AG08395 (cell line): ENCODE measurements at regions not wholly inside any gene's neighbourhood (a gene's known extent, or its start where the extent isn't known, plus 50 kb on each side); places are given as distances from the start of the nearest gene placed in this dataset.
A peak's percentile ranks its signal among the peaks of the same experiment; 100 is the strongest.
"Not testable (repeated sequence)": the region's sequence is repeated elsewhere in the genome, so short reads cannot be mapped to it uniquely, and the experiment has no call there.

Experiments
- DNase-seq: peaks from one replicate; pipeline ENCODE4 v3.0.0; 2012; ENCODE audit warnings: mixed read lengths, low spot score

DNA sequence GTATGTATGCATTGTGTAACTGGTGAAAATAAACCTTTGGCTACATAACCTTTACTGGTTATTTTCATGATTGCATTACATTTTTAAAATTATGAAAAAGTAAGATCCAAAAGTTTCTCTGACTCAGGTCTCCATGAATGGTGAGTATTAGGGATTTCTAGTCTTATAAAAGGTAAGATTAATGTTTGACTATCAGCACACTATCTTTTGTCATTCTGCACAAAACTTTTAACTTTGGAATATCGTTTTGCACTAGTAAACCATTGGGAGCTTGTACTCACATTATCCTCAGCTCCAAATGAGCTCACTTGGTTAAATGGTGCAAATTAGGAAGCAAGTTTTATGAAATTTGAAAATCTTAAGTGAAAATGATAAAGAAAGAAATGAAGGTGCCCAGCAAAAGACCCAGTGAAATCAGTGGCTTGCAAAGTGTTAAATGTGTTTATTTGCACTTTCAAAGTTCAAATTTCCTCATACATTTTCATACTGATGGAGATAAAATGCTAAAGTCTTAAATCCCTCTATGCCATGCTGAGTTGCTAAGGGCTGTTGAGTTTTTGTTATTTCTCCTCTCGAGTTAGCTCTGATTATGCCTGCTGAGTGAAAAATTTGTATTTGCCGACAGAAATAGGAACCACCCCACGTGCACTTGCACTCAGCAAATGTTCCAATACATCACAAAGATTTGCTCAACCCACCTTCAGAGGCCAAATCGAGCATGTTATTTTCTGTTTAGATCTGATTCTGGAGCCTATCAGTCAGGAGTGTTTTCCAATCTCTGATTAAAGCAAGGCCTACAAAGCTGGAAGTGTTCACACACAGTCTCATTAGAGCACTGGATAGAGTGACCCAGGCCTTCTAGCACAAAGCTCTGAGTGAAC, 885.7 kb downstream of the NR2F1-AS1 start:
- DNase-seq = no peak

GRCh38 chr5:92694067-92694466, 887.0 kb downstream of the NR2F1-AS1 start:
- DNase-seq = no peak

GRCh38 chr5:92691955-92692354, 889.1 kb downstream of the NR2F1-AS1 start:
- not testable (repeated sequence) for DNase-seq

GRCh38 chr5:92687821-92688722, 892.9 kb downstream of the NR2F1-AS1 start:
- DNase-seq = peak; percentile 35

- no peak for DNase-seq
These were observed 902.4 kb downstream of the NR2F1-AS1 start for GRCh38 chr5:92678640-92679039.

GRCh38 chr5:92676215-92677165, 904.5 kb downstream of the NR2F1-AS1 start:
- DNase-seq = no peak

DNA sequence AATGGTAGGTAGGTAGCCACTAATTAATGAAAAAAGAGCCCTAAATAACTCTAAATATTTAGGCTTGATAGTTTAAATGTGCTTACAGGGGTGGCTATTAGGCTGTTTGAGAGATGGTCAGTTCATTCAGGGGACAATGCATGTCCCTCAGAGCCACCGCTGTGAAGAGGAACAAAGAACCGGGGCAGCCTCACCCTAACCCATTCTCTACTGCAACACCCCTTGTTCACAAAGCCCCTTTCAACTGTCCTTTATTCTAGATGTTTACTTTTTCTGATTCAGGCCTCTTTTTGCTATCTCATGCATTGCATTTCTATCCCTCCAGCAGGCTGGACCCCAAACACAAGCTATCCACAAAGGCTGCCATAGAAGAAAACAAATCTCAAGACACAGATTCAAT, 906.7 kb downstream of the NR2F1-AS1 start:
- DNase-seq = no peak

DNA sequence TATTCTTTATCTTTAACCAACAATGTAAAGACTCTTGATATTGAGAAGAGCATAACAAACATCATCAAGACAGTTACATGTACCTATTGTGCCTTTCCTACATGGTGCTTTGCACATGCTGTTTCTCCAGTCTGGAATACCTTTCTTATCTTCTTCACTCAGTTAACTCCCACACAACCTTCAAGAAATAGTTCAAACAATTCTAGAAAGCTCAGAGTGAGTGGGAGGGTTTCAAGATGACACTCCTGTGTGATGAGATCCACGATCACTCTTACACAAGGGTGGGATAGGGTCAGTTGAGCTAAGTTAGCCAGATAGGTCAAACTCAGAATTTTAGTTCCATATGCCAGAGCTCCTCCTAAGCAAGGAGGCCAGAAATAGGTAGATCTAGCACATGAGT, 915.5 kb downstream of the NR2F1-AS1 start:
- DNase-seq = no peak

GRCh38 chr5:92662741-92663140, 918.3 kb downstream of the NR2F1-AS1 start:
- DNase-seq = no peak

- DNase-seq = no peak
These were observed 921.8 kb downstream of the NR2F1-AS1 start for GRCh38 chr5:92659246-92659645.

DNA sequence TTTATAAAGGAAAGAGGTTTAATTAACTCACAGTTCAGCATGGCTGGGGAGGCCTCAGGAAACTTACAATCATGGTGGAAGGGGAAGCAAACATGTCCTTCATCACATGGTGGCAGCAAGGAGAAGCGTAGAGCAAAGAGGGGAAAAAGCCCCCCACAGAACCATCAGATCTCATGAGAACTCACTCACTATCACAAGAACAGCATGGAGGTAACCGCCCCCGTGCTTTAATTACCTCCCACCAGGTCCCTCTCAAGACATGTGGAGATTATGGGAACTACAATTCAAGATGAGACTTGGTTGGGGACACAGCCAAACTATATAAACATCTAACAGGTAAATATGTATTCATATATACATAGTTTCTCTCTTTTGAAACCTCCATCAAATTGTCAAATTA, 926.4 kb downstream of the NR2F1-AS1 start:
- DNase-seq = not testable (repeated sequence)

GRCh38 chr5:92653730-92654461, 927.1 kb downstream of the NR2F1-AS1 start:
- DNase-seq = no peak

DNA sequence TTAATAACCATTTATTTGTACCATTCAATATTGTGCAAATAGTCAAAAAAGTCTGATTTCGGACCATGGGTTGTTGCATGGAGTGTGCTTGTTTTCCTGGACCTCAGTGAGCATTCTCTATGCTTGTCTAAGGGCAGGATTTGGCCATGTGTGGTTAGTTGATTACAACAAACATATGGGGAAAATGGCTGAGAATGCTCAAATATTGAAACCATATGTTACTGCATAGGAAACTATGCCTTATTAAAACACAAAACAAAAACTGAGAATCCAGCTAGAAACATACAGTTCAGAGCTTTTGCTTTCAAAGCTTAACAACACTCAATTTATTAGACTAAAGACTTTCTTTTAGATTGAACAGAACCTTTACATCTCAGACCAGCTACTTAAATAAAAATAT, 928.3 kb downstream of the NR2F1-AS1 start:
- DNase-seq = peak; percentile 10

GRCh38 chr5:92644266-92644886, 936.6 kb downstream of the NR2F1-AS1 start:
- DNase-seq = no peak

DNA sequence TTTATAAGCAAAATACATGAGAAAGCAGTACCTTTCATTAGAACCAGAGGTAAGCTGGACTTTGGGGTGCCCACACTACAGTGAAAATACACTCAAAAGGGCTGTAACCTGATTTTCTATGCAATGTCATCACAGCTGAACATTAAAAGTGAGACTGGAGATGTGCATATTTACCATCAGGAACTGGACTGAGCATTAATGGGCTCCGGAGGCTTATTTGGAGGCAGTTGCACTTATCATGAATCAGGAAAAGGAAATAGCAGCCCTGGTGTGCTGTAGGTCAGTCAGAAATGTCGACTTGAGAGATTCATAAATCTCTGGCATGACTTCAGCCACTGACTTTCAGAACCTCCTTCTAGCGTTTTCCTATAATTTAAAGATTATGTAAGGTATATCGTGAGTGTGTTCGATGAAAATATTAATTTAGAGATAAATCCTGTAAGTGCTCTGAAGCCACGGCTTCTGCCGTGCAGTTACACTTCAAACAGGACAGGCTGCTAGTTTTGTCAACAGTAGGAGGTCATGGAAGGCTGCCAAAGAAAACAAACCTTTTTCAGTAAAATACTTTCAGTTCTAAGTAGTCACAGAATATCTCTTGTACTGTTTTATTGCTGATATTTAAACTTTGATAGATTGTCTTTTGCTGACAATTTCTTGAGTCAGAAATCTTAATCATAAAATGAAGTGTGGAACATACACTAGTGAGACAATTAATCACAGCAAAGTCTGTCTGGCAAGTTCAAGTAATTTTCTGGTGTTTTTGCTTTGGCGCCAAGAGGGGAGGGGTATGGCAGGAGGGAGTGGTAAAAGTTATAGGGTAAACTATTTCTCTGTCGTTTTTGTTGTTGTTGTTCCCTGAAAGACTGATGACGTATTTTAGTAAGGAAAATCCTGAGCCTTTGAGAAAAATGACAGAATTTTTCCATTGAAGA, 939.7 kb downstream of the NR2F1-AS1 start:
- DNase-seq = peak; percentile 14

GRCh38 chr5:92640340-92640739, 940.7 kb downstream of the NR2F1-AS1 start:
- DNase-seq = no peak

DNA sequence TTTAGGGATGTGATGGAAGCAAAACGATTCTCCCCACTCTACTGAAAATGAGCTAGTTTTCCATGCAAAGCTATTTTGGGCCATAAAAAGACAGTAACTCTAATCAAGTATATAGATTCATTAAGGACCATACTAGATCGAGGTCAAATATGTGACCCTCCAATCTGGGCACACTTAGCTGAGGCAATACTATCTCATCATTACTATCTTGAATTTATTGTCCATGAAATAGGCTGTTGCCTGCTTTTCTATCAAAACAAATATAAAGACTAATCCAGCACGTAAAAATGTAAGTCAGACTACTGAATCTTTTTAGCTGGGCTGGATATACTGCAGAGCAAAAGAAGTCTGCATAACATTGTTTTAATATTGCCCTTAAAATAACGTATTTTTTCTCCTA, 943.1 kb downstream of the NR2F1-AS1 start:
- no peak for DNase-seq

DNA sequence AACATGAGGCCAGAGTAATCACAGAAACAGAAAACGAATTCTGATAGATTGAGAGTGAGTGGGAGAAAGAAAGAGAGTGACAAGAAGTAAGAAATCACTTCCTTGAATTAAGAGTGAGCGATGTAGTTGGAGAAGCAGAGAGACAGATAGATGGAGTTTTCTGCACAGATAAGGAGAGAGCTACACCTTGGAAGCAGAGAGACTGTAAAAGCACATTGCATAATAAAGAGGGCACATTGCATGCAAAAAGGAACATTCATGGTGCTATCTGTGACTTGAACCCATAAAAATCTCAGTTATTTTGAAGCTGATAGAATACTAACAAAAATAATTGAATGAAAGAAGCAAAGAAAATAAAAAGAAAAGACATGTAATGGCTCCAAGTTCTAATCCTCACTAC, 943.8 kb downstream of the NR2F1-AS1 start:
- no peak for DNase-seq

GRCh38 chr5:92635001-92635461, 946.0 kb downstream of the NR2F1-AS1 start:
- DNase-seq = no peak
